ENCODE measurements at regions not wholly inside any gene's neighbourhood (a gene's known extent, or its start where the extent isn't known, plus 50 kb on each side); places are given as distances from the start of the nearest gene placed in this dataset.

GRCh38 chr21:38973552-38973951 is 167.8 kb downstream of the ETS2 start:
- TF ChIP-seq, protein P1, sequence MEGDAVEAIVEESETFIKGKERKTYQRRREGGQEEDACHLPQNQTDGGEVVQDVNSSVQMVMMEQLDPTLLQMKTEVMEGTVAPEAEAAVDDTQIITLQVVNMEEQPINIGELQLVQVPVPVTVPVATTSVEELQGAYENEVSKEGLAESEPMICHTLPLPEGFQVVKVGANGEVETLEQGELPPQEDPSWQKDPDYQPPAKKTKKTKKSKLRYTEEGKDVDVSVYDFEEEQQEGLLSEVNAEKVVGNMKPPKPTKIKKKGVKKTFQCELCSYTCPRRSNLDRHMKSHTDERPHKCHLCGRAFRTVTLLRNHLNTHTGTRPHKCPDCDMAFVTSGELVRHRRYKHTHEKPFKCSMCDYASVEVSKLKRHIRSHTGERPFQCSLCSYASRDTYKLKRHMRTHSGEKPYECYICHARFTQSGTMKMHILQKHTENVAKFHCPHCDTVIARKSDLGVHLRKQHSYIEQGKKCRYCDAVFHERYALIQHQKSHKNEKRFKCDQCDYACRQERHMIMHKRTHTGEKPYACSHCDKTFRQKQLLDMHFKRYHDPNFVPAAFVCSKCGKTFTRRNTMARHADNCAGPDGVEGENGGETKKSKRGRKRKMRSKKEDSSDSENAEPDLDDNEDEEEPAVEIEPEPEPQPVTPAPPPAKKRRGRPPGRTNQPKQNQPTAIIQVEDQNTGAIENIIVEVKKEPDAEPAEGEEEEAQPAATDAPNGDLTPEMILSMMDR (IDR thresholded peaks at IDR 0.05), result no peak
- no peak for TF ChIP-seq POLR2A (IDR thresholded peaks at IDR 0.05)

All from upper lobe of left lung (tissue), 4 donors.